Astrocyte (in vitro differentiated cells and primary cell): ENCODE measurements at regions not wholly inside any gene's neighbourhood (a gene's known extent, or its start where the extent isn't known, plus 50 kb on each side); places are given as distances from the start of the nearest gene placed in this dataset.

Experiments used
- EZH2 ChIP-seq: IDR thresholded peaks from 2 replicates; pipeline ENCODE4 v1.6.1; 2012; ENCODE audit warnings: mild to moderate bottlenecking, low read length, inconsistent platforms; ENCODE audit not compliant: insufficient read depth
- TF ChIP-seq, protein P1 (sequence below): IDR thresholded peaks from 2 replicates; pipeline ENCODE4 v1.5.1; 2011; ENCODE audit warnings: low read depth, mild to moderate bottlenecking, inconsistent platforms, low read length, moderate library complexity; ENCODE audit not compliant: insufficient read depth

DNA sequence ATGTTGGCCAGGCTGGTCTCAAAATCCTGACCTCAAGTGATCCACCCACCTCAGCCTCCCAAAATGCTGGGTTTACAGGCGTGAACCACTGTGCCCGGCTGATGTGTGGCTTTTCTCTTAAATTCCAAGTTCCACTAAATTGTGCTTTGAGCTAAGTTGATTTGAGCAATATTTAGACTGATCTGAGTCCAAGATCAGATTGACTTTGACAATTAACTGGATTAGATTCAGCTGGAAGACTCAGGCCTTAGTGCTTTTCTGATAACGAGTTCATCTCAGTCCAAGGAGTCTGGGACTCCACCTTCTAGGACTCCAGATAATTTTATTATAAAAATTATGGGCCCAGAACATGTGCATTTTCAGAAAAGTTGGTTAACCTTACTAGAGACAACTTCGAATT lies 94.4 kb upstream of the FAM174B start:
- TF ChIP-seq, protein P1, sequence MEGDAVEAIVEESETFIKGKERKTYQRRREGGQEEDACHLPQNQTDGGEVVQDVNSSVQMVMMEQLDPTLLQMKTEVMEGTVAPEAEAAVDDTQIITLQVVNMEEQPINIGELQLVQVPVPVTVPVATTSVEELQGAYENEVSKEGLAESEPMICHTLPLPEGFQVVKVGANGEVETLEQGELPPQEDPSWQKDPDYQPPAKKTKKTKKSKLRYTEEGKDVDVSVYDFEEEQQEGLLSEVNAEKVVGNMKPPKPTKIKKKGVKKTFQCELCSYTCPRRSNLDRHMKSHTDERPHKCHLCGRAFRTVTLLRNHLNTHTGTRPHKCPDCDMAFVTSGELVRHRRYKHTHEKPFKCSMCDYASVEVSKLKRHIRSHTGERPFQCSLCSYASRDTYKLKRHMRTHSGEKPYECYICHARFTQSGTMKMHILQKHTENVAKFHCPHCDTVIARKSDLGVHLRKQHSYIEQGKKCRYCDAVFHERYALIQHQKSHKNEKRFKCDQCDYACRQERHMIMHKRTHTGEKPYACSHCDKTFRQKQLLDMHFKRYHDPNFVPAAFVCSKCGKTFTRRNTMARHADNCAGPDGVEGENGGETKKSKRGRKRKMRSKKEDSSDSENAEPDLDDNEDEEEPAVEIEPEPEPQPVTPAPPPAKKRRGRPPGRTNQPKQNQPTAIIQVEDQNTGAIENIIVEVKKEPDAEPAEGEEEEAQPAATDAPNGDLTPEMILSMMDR: no peak
- TF ChIP-seq EZH2: no peak
